ENCODE measurements at regions not wholly inside any gene's neighbourhood (a gene's known extent, or its start where the extent isn't known, plus 50 kb on each side); places are given as distances from the start of the nearest gene placed in this dataset.

DNA sequence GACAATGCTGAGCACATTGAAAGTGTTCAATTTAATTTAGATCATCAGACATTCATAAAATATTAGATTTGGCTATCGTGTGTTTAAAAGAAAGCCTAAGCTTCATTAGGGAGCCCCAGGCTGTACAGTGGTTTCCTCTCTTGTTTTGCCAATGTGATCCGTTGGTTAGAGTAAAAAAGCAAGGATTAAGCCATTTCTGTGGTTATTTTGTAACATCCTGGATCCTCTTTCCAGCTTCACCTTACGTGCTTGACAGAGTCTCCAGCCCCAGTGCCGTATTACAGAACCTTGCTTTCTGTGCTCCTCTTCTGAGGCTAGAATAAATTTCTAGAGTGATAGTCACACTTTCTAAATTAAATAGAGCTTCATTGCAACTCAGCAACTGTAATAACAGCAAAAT is 289.3 kb upstream of the LINC00305 start:
- TF ChIP-seq, protein P1, sequence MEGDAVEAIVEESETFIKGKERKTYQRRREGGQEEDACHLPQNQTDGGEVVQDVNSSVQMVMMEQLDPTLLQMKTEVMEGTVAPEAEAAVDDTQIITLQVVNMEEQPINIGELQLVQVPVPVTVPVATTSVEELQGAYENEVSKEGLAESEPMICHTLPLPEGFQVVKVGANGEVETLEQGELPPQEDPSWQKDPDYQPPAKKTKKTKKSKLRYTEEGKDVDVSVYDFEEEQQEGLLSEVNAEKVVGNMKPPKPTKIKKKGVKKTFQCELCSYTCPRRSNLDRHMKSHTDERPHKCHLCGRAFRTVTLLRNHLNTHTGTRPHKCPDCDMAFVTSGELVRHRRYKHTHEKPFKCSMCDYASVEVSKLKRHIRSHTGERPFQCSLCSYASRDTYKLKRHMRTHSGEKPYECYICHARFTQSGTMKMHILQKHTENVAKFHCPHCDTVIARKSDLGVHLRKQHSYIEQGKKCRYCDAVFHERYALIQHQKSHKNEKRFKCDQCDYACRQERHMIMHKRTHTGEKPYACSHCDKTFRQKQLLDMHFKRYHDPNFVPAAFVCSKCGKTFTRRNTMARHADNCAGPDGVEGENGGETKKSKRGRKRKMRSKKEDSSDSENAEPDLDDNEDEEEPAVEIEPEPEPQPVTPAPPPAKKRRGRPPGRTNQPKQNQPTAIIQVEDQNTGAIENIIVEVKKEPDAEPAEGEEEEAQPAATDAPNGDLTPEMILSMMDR (IDR thresholded peaks at IDR 0.05) = no peak
- TF ChIP-seq POLR2A (IDR thresholded peaks at IDR 0.05) = no peak

Measured in adrenal gland (tissue), 5 donors.